ENCODE measurements at regions not wholly inside any gene's neighbourhood (a gene's known extent, or its start where the extent isn't known, plus 50 kb on each side); places are given as distances from the start of the nearest gene placed in this dataset.

GRCh38 chr18:28584731-28585130 lies 407.8 kb upstream of the CDH2 start:
- TF ChIP-seq CTCF (IDR thresholded peaks at IDR 0.05) (no peak), POLR2A (IDR thresholded peaks at IDR 0.05) (no peak)
